OCI-LY3 (cell line): ENCODE measurements at regions not wholly inside any gene's neighbourhood (a gene's known extent, or its start where the extent isn't known, plus 50 kb on each side); places are given as distances from the start of the nearest gene placed in this dataset.

Experiments used
- CTCF ChIP-seq: fragments of 200-600, 300-600 bp; sonication (generic); IDR thresholded peaks from 2 replicates; pipeline ENCODE4 v1.5.1; 2014; ENCODE audit warnings: antibody characterized with exemption, low read length, low read depth
- EZH2phosphoT487 ChIP-seq: fragments of 200-600 bp; shearing (Covaris generic); IDR thresholded peaks from 2 replicates; pipeline ENCODE4 v1.6.1; 2018; ENCODE audit warnings: antibody characterized with exemption, mixed run types, low read depth

- no peak for TF ChIP-seq CTCF
- no peak for TF ChIP-seq EZH2phosphoT487
These were observed 462.0 kb upstream of the RUNX1 start for GRCh38 chr21:35510957-35511695.
